H9 (cell line): ENCODE measurements at regions not wholly inside any gene's neighbourhood (a gene's known extent, or its start where the extent isn't known, plus 50 kb on each side); places are given as distances from the start of the nearest gene placed in this dataset.

ENCODE experiments used
- DNase-seq: peaks from one replicate; pipeline ENCODE4 v3.0.0-alpha.2; 2017
- H2AFZ ChIP-seq: one replicate; pipeline ENCODE4 v1.6.1; 2013; ENCODE audit warnings: mild to moderate bottlenecking, low read length, control low read depth, moderate library complexity
- H2AK5ac ChIP-seq: 2 replicates; pipeline ENCODE4 v1.6.1; 2013; ENCODE audit warnings: low read length, control low read depth, mixed read lengths; ENCODE audit not compliant: insufficient read length
- H2BK120ac ChIP-seq: one replicate; pipeline ENCODE4 v1.6.1; 2013; ENCODE audit warnings: low read depth, mild to moderate bottlenecking, low read length, control low read depth, inconsistent platforms; ENCODE audit not compliant: poor library complexity, severe bottlenecking
- H2BK12ac ChIP-seq: 2 replicates; pipeline ENCODE4 v1.6.1; 2013; ENCODE audit warnings: low read length, control low read depth, mixed read lengths, low read depth; ENCODE audit not compliant: insufficient read length
- H2BK15ac ChIP-seq: 2 replicates; pipeline ENCODE4 v1.6.1; 2013; ENCODE audit warnings: low read depth, low read length, control low read depth
- H2BK20ac ChIP-seq: one replicate; pipeline ENCODE4 v1.6.1; 2013; ENCODE audit warnings: low read depth, mild to moderate bottlenecking, low read length, control low read depth, inconsistent platforms; ENCODE audit not compliant: poor library complexity, severe bottlenecking
- H2BK5ac ChIP-seq: 2 replicates; pipeline ENCODE4 v1.6.1; 2013; ENCODE audit warnings: low read length, control low read depth, mixed read lengths; ENCODE audit not compliant: insufficient read length
- H3K14ac ChIP-seq: 2 replicates; pipeline ENCODE4 v1.6.1; 2013; ENCODE audit warnings: low read length, control low read depth; ENCODE audit not compliant: insufficient read depth
- H3K18ac ChIP-seq: 2 replicates; pipeline ENCODE4 v1.6.1; 2013; ENCODE audit warnings: low read depth, mild to moderate bottlenecking, mixed read lengths, low read length, control low read depth; ENCODE audit not compliant: insufficient read length
- H3K23ac ChIP-seq: 2 replicates; pipeline ENCODE4 v1.6.1; 2013; ENCODE audit warnings: low read length, control low read depth, mixed read lengths, low read depth; ENCODE audit not compliant: insufficient read length
- H3K23me2 ChIP-seq: 2 replicates; pipeline ENCODE4 v1.6.1; 2013; ENCODE audit warnings: low read depth, mild to moderate bottlenecking, mixed read lengths, low read length, control low read depth; ENCODE audit not compliant: insufficient read length, poor library complexity, severe bottlenecking
- H3K27ac ChIP-seq: 2 replicates; pipeline ENCODE4 v1.5.1; 2013; ENCODE audit warnings: low read length, control low read depth, mixed read lengths, low read depth; ENCODE audit not compliant: insufficient read length
- H3K27me3 ChIP-seq: 2 replicates; pipeline ENCODE4 v1.6.1; 2013; ENCODE audit warnings: low read length, control low read depth, inconsistent platforms; ENCODE audit not compliant: insufficient read depth
- H3K4ac ChIP-seq: 2 replicates; pipeline ENCODE4 v1.6.1; 2013; ENCODE audit warnings: low read depth, mild to moderate bottlenecking, control low read depth, inconsistent platforms, low read length, moderate library complexity
- H3K4me1 ChIP-seq: 2 replicates; pipeline ENCODE4 v1.6.1; 2013; ENCODE audit warnings: low read length, control low read depth, inconsistent platforms; ENCODE audit not compliant: insufficient read depth
- H3K4me2 ChIP-seq: 2 replicates; pipeline ENCODE4 v1.6.1; 2013; ENCODE audit warnings: low read length, control low read depth, mixed read lengths; ENCODE audit not compliant: insufficient read length, insufficient read depth
- H3K56ac ChIP-seq: 2 replicates; pipeline ENCODE4 v1.6.1; 2013; ENCODE audit warnings: low read depth, mild to moderate bottlenecking, mixed read lengths, low read length, control low read depth; ENCODE audit not compliant: insufficient read length
- H3K79me1 ChIP-seq: 2 replicates; pipeline ENCODE4 v1.6.1; 2013; ENCODE audit warnings: low read depth, mild to moderate bottlenecking, moderate library complexity, low read length, control low read depth, inconsistent platforms; ENCODE audit not compliant: insufficient read depth, poor library complexity, severe bottlenecking
- H3K79me2 ChIP-seq: 2 replicates; pipeline ENCODE4 v1.6.1; 2013; ENCODE audit warnings: low read length, control low read depth, inconsistent platforms; ENCODE audit not compliant: insufficient read depth
- H3K9ac ChIP-seq: 2 replicates; pipeline ENCODE4 v1.6.1; 2013; ENCODE audit warnings: low read length, control low read depth, mixed read lengths; ENCODE audit not compliant: insufficient read length; ENCODE audit errors: extremely low read depth
- H3K9me3 ChIP-seq: one replicate; pipeline ENCODE4 v1.6.1; 2013; ENCODE audit warnings: low read depth, low read length, inconsistent platforms; ENCODE audit not compliant: control insufficient read depth
- H3T11ph ChIP-seq: one replicate; pipeline ENCODE4 v1.6.1; 2013; ENCODE audit warnings: mild to moderate bottlenecking, low read length, control low read depth, inconsistent platforms
- H4K20me1 ChIP-seq: one replicate; pipeline ENCODE4 v1.6.1; 2013; ENCODE audit not compliant: control insufficient read depth, insufficient read length, insufficient read depth
- H4K5ac ChIP-seq: 2 replicates; pipeline ENCODE4 v1.6.1; 2013; ENCODE audit warnings: low read depth, mild to moderate bottlenecking, mixed read lengths, low read length, control low read depth; ENCODE audit not compliant: insufficient read length
- H4K8ac ChIP-seq: replicated peaks from 2 replicates; pipeline ENCODE4 v1.6.1; 2013; ENCODE audit warnings: low read length, control low read depth, mixed read lengths, low read depth; ENCODE audit not compliant: insufficient read length
- H4K91ac ChIP-seq: 2 replicates; pipeline ENCODE4 v1.6.1; 2013; ENCODE audit warnings: low read depth, mild to moderate bottlenecking, moderate library complexity, mixed read lengths, low read length, control low read depth; ENCODE audit not compliant: insufficient read length
- H3K27ac Mint-ChIP-seq, 3 experiments: 2 replicates in 2 of 3; 3 replicates in 1 of 3; pipeline ENCODE4 v1.8.0; 2020 to 2021; ENCODE audit warnings: mixed read lengths in 3 of 3, mild to moderate bottlenecking in 1 of 3, moderate library complexity in 1 of 3
- H3K27me3 Mint-ChIP-seq: 2 replicates; pipeline ENCODE4 v1.8.0; 2021; ENCODE audit warnings: low read depth, mild to moderate bottlenecking, moderate library complexity, mixed read lengths
- H3K36me3 Mint-ChIP-seq, 3 experiments: 2 replicates in 2 of 3; 3 replicates in 1 of 3; pipeline ENCODE4 v1.8.0; 2020 to 2021; ENCODE audit warnings: low read depth in 3 of 3, mixed read lengths in 3 of 3; ENCODE audit not compliant: insufficient read depth in 1 of 3
- H3K4me1 Mint-ChIP-seq, 2 experiments: 2 replicates each; pipeline ENCODE4 v1.8.0; 2020; ENCODE audit warnings: mixed read lengths in 2 of 2
- H3K4me3 Mint-ChIP-seq, 2 experiments: 2 replicates in 1 of 2; 3 replicates in 1 of 2; pipeline ENCODE4 v1.8.0; 2020 to 2021; ENCODE audit warnings: mild to moderate bottlenecking in 2 of 2, mixed read lengths in 2 of 2, moderate library complexity in 1 of 2
- H3K9me3 Mint-ChIP-seq, 2 experiments: 2 replicates in 1 of 2; 3 replicates in 1 of 2; pipeline ENCODE4 v1.8.0; 2020; ENCODE audit warnings: mild to moderate bottlenecking in 2 of 2, mixed read lengths in 2 of 2, moderate library complexity in 1 of 2
- CTCF ChIP-seq: fragments of 200-600 bp; sonication (generic); conservative IDR thresholded peaks from 3 replicates; pipeline ENCODE4 v1.8.0; 2021; ENCODE audit warnings: antibody characterized with exemption, mild to moderate bottlenecking
- WGBS: extraction: QIAGEN DNeasy Blood & Tissue Kit; methylation state at CpG from one replicate; pipeline ENCODE4 v1.1.7; 2013; ENCODE audit warnings: missing lambda C conversion rate, low lambda C conversion rate, mixed read lengths; ENCODE audit not compliant: insufficient read length; ENCODE audit errors: extremely low coverage; 5-methylcytosine and 5-hydroxymethylcytosine counted together

- no peak overlapping the region for H3K23ac ChIP-seq
- Mint-ChIP-seq H3K4me3 (no peak overlapping the region), H3K36me3 (no peaks in the 10 kb centered on the region), H3K9me3 (no peaks in the 10 kb centered on the region), H3K4me1 (no peaks in the 10 kb centered on the region), H3K27ac (no peak overlapping the region), H3K27me3 (no peaks in the 10 kb centered on the region)
- no peak for TF ChIP-seq CTCF
- H3K14ac ChIP-seq, result no peak overlapping the region
- H2BK12ac ChIP-seq, result no peak overlapping the region
- H3K9me3 ChIP-seq, result no peaks in the 10 kb centered on the region
- no peaks in the 10 kb centered on the region for H4K20me1 ChIP-seq
- H3K27ac ChIP-seq, result no peak overlapping the region
- no peak overlapping the region for H3K18ac ChIP-seq
- no peak for DNase-seq
- H3K27me3 ChIP-seq, result no peaks in the 10 kb centered on the region
- no peak overlapping the region for H3T11ph ChIP-seq
- no peak overlapping the region for H3K56ac ChIP-seq
- H3K4ac ChIP-seq, result no peak overlapping the region
- no peaks in the 10 kb centered on the region for H3K79me2 ChIP-seq
- no peak overlapping the region for H2AK5ac ChIP-seq
- H3K4me2 ChIP-seq, result no peak overlapping the region
- H2BK5ac ChIP-seq, result no peak overlapping the region
- no peak overlapping the region for H3K9ac ChIP-seq
- no CpG with 5 or more reads among the region's 6 CpGs for WGBS
- H3K79me1 ChIP-seq, result no peaks in the 10 kb centered on the region
- no peak overlapping the region for H2BK120ac ChIP-seq
- no peak overlapping the region for H4K5ac ChIP-seq
- H3K4me1 ChIP-seq, result no peaks in the 10 kb centered on the region
- H4K8ac ChIP-seq, result no peak overlapping the region
- no peak overlapping the region for H2AFZ ChIP-seq
- H2BK15ac ChIP-seq, result no peak overlapping the region
- H2BK20ac ChIP-seq, result no peak overlapping the region
- H4K91ac ChIP-seq, result no peak overlapping the region
- H3K23me2 ChIP-seq, result no peaks in the 10 kb centered on the region
Observed at GRCh38 chr6:102918161-102918560, 1524.7 kb downstream of the GRIK2 start.
